IPS-20b (cell line): ENCODE measurements at regions not wholly inside any gene's neighbourhood (a gene's known extent, or its start where the extent isn't known, plus 50 kb on each side); places are given as distances from the start of the nearest gene placed in this dataset.

ENCODE experiments used
- H3K27ac ChIP-seq: one replicate; pipeline ENCODE4 v1.5.1; 2013; ENCODE audit warnings: low read length
- H3K27me3 ChIP-seq: 2 replicates; pipeline ENCODE4 v1.6.1; 2013; ENCODE audit warnings: mild to moderate bottlenecking, low read length, inconsistent platforms; ENCODE audit not compliant: insufficient read depth
- H3K36me3 ChIP-seq: 2 replicates; pipeline ENCODE4 v1.6.1; 2013; ENCODE audit warnings: low read depth, mild to moderate bottlenecking, inconsistent platforms, low read length, moderate library complexity; ENCODE audit not compliant: insufficient read depth
- H3K4me1 ChIP-seq: 2 replicates; pipeline ENCODE4 v1.6.1; 2013; ENCODE audit warnings: mild to moderate bottlenecking, control low read depth, inconsistent platforms, low read length, moderate library complexity; ENCODE audit not compliant: insufficient read depth
- H3K4me3 ChIP-seq: 2 replicates; pipeline ENCODE4 v1.5.1; 2013; ENCODE audit warnings: mild to moderate bottlenecking, low read length, inconsistent platforms
- H3K9ac ChIP-seq: 2 replicates; pipeline ENCODE4 v1.6.1; 2013; ENCODE audit warnings: low read depth, mild to moderate bottlenecking, inconsistent platforms, low read length, moderate library complexity
- H3K9me3 ChIP-seq: 2 replicates; pipeline ENCODE4 v1.6.1; 2013; ENCODE audit warnings: mild to moderate bottlenecking, low read depth, low read length, inconsistent platforms; ENCODE audit not compliant: insufficient read depth

DNA sequence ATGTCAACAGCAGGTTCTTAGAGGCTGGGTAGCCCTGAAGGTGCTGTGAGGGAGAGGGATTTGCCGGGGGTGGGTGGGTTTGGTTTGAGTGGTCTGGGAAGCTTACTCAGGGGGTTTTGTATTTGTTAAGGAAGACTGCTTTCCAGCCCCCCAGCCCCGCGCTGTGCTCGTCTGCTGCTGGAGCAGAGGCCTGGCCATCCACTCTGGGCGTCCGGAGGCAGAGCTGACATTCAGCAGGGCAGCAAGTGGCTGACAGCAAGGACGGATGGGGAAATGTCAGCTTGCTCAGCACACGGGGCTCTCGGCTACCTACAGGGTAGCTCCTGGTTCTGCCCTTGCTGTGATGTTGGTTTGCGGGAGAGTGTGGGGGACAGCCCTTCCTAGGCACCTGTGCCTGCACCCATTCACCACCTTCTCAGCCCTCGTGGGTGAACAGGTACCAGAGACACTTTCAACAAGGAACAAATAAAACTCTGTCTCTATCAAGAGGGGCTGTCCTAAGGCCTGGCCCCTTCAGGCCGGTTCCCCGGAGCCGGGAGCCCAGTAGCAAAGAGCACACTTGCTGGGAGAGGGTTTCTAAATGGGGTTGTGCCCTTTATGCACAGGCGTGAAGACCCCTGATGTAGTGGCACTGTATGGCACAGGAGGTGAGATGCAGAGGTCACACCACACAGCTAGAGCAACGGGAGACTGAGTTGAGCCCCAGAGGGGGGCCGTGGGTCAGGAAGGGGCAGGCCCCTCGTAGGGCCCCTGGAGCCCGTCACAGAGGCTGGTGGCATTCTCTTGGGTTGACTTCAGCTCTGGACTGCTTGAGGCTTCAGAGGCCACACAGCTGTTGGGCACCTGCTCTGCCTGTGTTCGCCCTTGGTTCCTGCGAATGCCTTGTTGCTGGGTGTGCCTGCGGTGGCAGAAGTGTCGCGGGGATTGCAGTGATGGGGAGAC, 72.2 kb upstream of the SHH start:
- Histone ChIP-seq H3K27ac (no peak overlapping the region), H3K36me3 (no peaks in the 10 kb centered on the region), H3K9ac (no peak overlapping the region), H3K9me3 (no peaks in the 10 kb centered on the region), H3K4me1 (no peaks in the 10 kb centered on the region), H3K27me3 (no peaks in the 10 kb centered on the region), H3K4me3 (no peak overlapping the region)

GRCh38 chr7:155883491-155884224, 71.4 kb upstream of the SHH start:
- Histone ChIP-seq H3K4me1 (no peaks in the 10 kb centered on the region), H3K9ac (no peak overlapping the region), H3K27ac (no peak overlapping the region), H3K36me3 (no peaks in the 10 kb centered on the region), H3K4me3 (no peak overlapping the region), H3K9me3 (no peaks in the 10 kb centered on the region), H3K27me3 (no peaks in the 10 kb centered on the region)

- H3K4me1 ChIP-seq = no peaks in the 10 kb centered on the region
- H3K36me3 ChIP-seq = no peaks in the 10 kb centered on the region
- no peak overlapping the region for H3K9ac ChIP-seq
- H3K9me3 ChIP-seq = no peaks in the 10 kb centered on the region
- no peaks in the 10 kb centered on the region for H3K27me3 ChIP-seq
- H3K4me3 ChIP-seq = no peak overlapping the region
- H3K27ac ChIP-seq = no peak overlapping the region
Observed at GRCh38 chr7:155882596-155882995, 70.3 kb upstream of the SHH start.

GRCh38 chr7:155881471-155882350, 69.4 kb upstream of the SHH start:
- Histone ChIP-seq H3K27me3 (no peaks in the 10 kb centered on the region), H3K4me1 (no peaks in the 10 kb centered on the region), H3K9ac (no peak overlapping the region), H3K4me3 (no peak overlapping the region), H3K9me3 (no peaks in the 10 kb centered on the region), H3K27ac (no peak overlapping the region), H3K36me3 (no peaks in the 10 kb centered on the region)

GRCh38 chr7:155880721-155881120, 68.5 kb upstream of the SHH start:
- no peak overlapping the region for H3K9ac ChIP-seq
- H3K4me1 ChIP-seq = no peaks in the 10 kb centered on the region
- H3K27ac ChIP-seq = no peak overlapping the region
- H3K36me3 ChIP-seq = no peaks in the 10 kb centered on the region
- no peaks in the 10 kb centered on the region for H3K27me3 ChIP-seq
- H3K4me3 ChIP-seq = no peak overlapping the region
- H3K9me3 ChIP-seq = no peaks in the 10 kb centered on the region

GRCh38 chr7:155879592-155879991, 67.3 kb upstream of the SHH start:
- Histone ChIP-seq H3K27ac (no peak overlapping the region), H3K9ac (no peak overlapping the region)

DNA sequence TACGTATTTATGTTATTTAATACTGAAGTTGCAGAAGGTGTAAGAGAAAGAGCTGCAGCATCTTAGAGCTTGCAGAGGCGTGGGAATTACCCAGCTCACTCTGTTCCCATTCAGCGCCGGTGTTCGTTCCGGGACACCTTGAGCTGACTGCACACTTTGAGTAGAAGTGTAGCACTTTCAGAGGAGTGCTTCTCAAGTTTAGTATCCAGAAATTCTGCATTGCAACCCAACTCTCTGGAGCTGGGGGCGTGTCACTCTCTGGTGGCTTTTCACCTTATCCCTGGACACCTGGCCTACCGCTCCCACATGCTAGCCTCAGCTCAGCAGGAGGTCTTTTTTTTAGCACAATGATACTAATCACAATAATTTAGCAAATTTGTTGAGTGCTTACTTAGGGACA, 66.4 kb upstream of the SHH start:
- Histone ChIP-seq H3K27me3 (no peaks in the 10 kb centered on the region), H3K4me1 (no peaks in the 10 kb centered on the region), H3K4me3 (no peak overlapping the region), H3K27ac (no peak overlapping the region), H3K36me3 (no peaks in the 10 kb centered on the region), H3K9ac (no peak overlapping the region), H3K9me3 (no peaks in the 10 kb centered on the region)

More at GRCh38 chr7:155879592-155879991, 67.3 kb upstream of the SHH start:
- no peaks in the 10 kb centered on the region for H3K9me3 ChIP-seq
- H3K27me3 ChIP-seq = no peaks in the 10 kb centered on the region
- no peaks in the 10 kb centered on the region for H3K4me1 ChIP-seq
- H3K36me3 ChIP-seq = no peaks in the 10 kb centered on the region
- no peak overlapping the region for H3K4me3 ChIP-seq

- Histone ChIP-seq H3K27ac (no peak overlapping the region), H3K4me3 (no peak overlapping the region), H3K9ac (no peak overlapping the region), H3K9me3 (no peaks in the 10 kb centered on the region), H3K36me3 (no peaks in the 10 kb centered on the region), H3K27me3 (no peaks in the 10 kb centered on the region), H3K4me1 (no peaks in the 10 kb centered on the region)
Observed at GRCh38 chr7:155878250-155878649, 66.0 kb upstream of the SHH start.

GRCh38 chr7:155877167-155877566, 64.9 kb upstream of the SHH start:
- H3K27me3 ChIP-seq = no peaks in the 10 kb centered on the region
- H3K27ac ChIP-seq = no peak overlapping the region
- no peaks in the 10 kb centered on the region for H3K4me1 ChIP-seq
- no peaks in the 10 kb centered on the region for H3K36me3 ChIP-seq
- H3K9ac ChIP-seq = no peak overlapping the region
- H3K9me3 ChIP-seq = no peaks in the 10 kb centered on the region
- H3K4me3 ChIP-seq = no peak overlapping the region

DNA sequence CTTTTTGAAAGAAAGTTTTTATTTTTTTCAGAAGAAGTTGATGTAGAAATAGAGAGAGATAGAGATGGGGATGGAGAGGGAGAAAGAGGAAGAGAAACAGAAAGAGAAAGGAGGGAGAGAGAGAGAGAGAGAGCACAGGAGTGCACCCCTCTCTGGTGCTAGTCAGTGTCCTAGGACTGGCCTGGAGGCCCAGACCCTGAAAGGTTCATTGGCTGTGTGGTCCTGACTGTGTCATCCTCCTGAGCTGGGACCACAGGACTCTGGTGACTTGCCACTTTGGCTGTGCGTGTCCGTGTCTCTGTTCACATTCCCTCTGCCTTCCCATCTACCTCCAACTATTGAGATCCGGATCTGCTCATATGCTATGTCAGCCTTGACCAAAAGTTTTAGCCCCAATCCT, 62.1 kb upstream of the SHH start:
- Histone ChIP-seq H3K4me1 (no peaks in the 10 kb centered on the region), H3K9me3 (no peaks in the 10 kb centered on the region), H3K9ac (no peak overlapping the region), H3K4me3 (no peak overlapping the region), H3K36me3 (no peaks in the 10 kb centered on the region), H3K27me3 (no peaks in the 10 kb centered on the region), H3K27ac (no peak overlapping the region)

- Histone ChIP-seq H3K4me1 (no peaks in the 10 kb centered on the region), H3K9ac (no peak overlapping the region), H3K27ac (no peak overlapping the region), H3K9me3 (no peaks in the 10 kb centered on the region), H3K27me3 (no peaks in the 10 kb centered on the region), H3K36me3 (no peaks in the 10 kb centered on the region), H3K4me3 (no peak overlapping the region)
Observed at GRCh38 chr7:155874010-155874409, 61.7 kb upstream of the SHH start.
